GM18505 (cell line): ENCODE measurements at regions not wholly inside any gene's neighbourhood (a gene's known extent, or its start where the extent isn't known, plus 50 kb on each side); places are given as distances from the start of the nearest gene placed in this dataset.

ENCODE experiments used
- ATAC-seq: cut with Tn5 transposase; IDR thresholded peaks from one replicate; pipeline ENCODE4 v1.9.1; 2021; ENCODE audit not compliant: unreplicated experiment
- POLR2A ChIP-seq: IDR thresholded peaks from 4 replicates; pipeline ENCODE4 v1.6.1; 2011; ENCODE audit warnings: borderline replicate concordance; ENCODE audit not compliant: insufficient read depth, insufficient read length; ENCODE audit errors: extremely low read depth

DNA sequence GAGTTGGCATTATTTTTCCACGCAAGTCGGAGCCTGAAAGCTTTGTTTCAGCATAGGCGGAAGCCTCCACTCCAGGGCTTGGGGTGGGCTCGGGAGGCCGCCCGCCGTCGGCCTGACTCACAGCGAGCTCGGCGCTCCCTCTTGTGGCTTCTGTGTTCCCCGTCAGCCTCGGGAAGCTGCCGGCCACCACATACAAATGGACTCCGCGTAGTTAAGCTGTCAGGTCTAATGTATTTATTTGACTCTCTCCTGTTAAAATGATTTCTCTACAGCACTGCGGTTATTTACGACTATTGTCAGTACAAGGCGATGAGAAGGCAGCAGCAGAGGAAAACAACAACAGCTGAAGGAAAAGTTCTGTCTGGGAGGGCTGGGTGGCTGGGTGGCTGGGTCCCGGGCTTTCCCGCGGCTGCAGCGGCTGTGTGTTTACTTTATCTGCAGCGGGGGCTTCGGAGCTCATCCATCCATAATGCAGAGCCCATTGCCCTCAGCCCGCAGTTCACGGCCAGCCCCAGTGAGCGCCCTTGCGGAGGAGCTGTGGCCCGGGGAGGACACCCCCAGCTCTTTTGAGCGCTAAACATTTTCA, 375.7 kb upstream of the CAMK1G start:
- TF ChIP-seq POLR2A = no peak
- no peak for ATAC-seq

DNA sequence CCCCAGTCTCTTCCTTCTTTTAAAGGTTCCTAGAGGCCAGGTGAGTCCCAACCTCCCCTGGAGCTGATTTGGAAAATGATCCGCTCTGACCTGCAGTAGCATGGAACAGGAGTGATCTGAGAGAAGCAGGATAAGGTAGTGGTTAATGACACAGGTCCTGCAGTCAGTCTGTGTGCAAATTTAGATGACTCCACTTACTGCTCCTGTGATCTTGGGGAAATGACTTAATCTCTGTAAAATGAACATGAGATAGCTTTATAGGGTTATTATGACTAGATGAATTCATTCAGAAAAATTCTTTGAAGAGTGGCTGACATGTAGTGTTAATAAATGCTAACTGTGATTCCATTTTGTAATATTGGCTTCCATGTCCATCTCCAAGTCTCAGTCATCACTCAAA, 374.9 kb upstream of the CAMK1G start:
- TF ChIP-seq POLR2A = no peak
- ATAC-seq = no peak

DNA sequence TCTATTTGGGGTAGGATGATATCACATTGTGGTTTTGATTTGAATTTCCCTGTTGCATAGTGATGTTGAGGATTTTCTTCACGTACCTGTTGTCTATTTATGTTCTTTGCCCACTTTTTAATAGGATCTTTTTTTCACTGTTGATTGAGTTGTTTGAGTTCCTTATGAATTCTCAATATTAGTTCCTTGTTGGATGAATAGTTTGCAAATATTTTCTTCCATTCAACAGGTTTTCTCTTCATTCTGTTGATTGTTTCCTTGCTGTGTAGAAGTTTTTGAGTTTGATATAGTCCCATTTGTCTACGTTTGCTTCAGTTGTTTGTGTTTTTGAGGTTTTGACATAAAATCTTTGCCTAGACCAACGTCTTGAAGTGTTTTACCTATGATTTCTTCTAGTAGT, 369.5 kb upstream of the CAMK1G start:
- TF ChIP-seq POLR2A = no peak
- no peak for ATAC-seq

DNA sequence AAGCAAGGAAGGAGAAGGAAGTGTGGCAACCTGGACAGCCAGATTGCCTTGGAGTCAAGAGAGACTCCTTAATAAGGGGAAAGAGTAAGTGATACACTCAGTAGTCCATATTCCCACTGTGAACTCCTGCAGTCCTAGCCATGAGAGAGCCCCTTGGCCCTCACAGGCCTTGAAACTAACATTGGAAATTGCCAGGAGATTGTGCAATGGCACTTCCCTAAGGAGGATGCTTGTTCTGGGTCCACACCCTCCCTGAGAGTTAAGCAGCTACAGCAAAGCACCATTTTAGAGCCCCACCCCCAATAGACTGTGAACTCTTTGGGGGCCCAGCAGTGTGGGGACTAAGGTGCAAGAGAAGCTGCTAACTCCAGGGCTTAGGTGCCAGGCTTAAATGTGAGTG, 367.7 kb upstream of the CAMK1G start:
- no peak for TF ChIP-seq POLR2A
- no peak for ATAC-seq

DNA sequence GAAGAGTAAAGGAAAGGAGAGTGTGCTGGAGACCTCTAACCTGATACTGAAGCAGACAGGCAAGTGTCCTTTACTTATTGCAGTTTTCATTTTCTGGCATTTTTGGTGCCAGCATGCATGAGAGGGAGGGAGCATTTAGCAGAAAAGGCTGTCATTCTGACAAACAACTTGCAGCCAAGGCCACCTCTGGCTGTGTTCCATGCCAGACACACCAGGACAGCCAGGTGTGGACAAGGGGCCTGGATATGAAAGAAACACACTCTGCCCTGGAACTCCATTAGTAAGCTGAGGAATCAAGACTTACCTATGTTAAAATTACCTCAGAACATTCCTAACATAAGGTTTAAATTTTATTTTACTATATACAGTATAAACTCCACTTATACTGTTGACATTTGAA, 365.4 kb upstream of the CAMK1G start:
- no peak for TF ChIP-seq POLR2A
- ATAC-seq = no peak

DNA sequence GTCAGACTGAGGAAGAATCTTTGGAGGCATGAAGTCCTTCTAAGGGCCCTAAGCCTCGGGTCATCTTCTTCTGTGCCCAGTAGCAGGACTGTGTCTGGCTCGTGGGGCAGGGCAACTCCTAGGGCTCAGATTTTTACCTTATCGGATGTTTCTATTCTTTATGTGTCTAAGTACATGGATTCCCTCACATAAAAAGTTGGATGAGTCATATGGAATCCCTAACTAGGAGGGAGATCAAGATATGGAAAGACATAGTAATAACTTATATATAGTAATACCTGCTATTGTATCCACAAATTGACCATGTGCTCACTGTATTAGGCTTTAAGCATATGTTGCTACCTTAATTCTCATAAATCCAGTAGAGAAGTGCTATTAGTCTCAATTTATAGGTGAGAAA, 364.5 kb upstream of the CAMK1G start:
- TF ChIP-seq POLR2A = no peak
- no peak for ATAC-seq

DNA sequence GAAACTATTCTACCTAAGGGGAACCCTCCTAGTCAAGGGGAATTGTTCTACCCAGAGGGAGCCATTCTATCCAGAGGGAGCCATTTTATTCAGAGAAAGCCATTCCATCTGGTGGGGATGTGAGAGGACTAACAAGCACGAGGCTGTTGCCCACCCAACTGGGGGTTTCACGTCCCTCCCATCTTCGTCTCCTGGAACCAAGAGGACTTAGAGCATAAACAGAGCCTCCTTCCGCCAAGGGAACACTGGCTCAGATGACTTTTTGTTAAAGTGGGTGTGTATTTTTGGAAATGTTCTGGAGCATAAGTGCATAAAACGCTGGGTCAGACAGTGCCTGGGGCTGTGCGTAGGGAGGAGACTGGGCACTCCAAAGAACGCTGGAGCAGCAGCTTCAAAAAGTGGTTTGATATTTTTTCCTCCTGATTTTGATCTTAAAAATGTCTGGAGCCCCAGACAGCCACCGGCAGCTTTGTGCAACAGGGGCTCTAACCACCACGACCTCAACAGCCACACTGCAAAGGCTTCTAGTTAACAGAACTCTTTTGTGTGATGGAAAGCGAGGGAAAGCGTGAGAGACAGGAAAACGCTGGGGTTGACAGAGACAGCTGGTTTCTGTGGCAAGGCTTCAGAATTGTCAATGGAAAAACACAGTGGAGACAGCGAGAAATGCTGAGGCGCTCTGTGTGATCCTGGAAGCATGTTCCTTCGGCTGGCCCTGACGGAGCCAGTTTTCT, 363.6 kb upstream of the CAMK1G start:
- no peak for TF ChIP-seq POLR2A
- no peak for ATAC-seq

DNA sequence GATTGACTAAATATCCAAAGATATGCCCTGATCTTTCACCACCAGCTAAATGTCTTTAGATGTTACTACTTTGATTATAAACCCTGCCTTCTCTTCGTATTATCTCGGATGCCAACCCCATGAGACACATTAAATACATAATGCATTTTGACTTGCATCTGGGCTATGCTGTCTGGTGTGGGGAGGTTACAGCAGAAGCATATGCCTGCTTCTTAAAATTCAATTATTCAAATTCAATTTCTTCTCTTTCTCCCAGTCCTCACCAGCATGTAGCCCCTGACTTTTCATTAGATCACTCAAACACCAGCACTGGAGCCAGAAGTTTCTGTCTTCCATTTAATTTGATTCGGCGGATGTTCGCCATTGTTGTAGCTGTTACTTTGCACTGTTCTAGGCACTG, 360.7 kb upstream of the CAMK1G start:
- no peak for TF ChIP-seq POLR2A
- ATAC-seq = no peak

DNA sequence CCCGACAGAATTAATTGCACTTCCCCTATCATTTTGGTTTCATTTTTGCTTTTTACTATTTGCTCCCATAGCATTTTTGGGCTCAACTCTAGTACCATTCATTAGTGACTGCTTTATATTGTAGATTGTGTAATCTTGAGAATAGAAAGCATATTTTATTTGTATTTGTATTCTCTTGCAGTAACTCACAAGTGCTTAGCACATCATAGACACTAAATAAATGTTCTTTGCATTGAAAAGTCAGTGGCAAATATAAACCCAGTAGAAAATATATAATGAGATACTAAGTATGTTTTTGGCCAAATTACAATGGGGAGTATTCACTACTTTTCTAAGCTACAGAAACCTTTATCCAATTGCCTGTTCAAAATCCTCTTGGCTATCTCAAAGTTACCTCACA, 359.7 kb upstream of the CAMK1G start:
- no peak for TF ChIP-seq POLR2A
- no peak for ATAC-seq

DNA sequence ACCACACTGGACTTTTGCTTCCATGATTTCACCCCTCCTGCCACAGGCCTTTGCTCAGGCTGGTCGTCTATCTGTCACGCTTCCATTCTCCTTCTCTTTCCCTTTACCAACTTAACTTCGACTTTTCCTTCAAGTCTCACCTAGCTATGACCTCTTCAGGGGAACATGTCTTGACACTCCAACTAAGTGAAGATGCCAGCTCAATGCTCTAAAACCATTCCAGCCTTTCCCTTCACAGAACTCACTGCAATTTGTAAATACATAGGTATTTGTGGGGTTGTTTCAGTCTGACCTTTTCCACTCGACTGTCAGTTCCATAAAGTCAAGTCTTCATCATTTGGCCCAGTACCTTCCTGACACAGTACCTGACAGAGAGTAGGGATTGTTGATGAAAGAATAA, 358.6 kb upstream of the CAMK1G start:
- no peak for TF ChIP-seq POLR2A
- ATAC-seq = no peak

DNA sequence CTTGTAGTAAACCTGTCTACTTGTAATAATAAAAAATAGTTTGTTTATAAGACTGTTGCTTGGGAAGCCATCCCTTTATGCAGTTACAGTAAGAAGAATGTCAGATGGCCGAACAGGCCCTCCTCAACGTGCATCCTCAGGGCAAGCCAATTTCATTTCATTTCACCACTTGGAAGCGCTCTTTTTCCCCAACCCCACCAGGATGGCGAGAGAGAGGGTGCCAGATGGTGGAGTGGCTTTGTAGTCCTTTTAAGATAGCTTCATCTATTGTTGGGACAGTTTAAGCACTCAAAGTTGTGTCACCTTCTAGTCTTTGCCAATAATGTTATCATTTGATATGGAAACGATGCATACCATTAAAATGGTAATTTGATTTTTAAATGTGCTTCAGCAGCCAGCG, 356.3 kb upstream of the CAMK1G start:
- no peak for TF ChIP-seq POLR2A
- no peak for ATAC-seq

DNA sequence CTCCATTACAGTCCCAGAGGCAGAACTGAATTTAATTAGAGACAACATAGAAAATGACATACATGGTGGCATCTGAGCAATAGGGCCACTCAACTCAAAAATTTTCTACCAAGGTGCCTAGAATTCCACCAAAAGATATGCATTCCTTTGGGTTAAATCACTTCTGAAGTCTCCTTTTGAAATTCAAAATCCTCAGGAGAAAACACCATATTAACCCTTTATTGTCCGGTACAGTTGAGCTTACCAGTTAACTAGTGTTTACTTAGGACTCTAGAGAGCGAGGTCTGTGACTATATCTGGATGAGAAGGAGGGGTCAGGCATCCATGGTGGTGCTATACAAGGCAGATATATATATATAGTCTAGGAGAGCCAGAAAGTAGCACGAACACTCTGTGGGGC, 355.6 kb upstream of the CAMK1G start:
- ATAC-seq = no peak
- no peak for TF ChIP-seq POLR2A

DNA sequence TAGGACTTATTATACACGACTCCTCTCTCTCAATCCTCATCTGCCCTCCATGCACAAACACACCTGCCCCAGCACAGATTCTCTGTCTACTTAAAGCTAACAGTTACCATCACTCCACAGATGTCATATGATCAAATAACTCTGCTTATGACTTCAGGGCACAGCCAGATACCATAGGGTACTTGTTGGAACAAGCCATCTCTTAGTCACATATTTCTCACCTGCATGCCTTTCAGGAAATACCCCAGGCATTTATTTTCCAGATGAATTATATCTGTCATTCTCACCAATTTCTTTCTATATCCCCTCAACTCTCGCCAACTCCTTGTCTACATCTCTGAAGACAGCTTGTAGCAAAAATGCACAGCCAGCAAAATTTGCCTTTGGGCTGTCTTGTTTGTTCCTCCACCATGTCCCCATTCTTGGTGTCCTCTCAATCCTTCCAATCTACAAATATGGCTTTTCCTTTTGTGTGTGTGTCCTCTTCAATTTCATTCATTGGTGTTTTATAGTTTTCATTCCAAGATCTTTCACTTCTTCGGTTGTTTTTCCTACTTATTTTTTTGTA, 353.9 kb upstream of the CAMK1G start:
- no peak for ATAC-seq
- no peak for TF ChIP-seq POLR2A

DNA sequence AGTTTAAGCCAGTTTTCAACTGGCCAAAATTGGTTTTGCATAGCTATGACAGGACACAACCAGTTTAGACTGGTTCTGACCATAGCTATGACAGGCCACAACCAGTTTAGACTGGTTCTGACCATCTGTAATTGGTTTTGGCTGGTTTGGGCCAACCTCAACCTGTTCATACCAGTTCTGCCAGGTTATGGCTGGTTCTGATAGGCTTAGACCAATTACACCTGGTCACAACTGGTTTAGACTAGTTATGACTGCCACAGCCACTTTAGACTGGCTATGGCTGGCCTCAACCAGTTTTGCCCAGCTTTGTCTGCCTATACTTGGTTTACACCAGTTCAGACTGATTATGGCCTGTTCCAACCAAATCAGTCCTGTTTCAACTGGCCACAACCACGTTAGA, 353.2 kb upstream of the CAMK1G start:
- no peak for TF ChIP-seq POLR2A
- ATAC-seq = no peak
